Brain microvascular endothelial cell (primary cell): ENCODE measurements at regions not wholly inside any gene's neighbourhood (a gene's known extent, or its start where the extent isn't known, plus 50 kb on each side); places are given as distances from the start of the nearest gene placed in this dataset.
A peak's percentile ranks its signal among the peaks of the same experiment; 100 is the strongest.

Experiments used
- DNase-seq: peaks from one replicate; pipeline ENCODE4 v3.0.0-alpha.2; 2020
- H3K27ac ChIP-seq: fragments of 250-450 bp; sonication (Bioruptor Pico); 2 replicates; pipeline ENCODE4 v1.5.1; 2020; ENCODE audit warnings: mild to moderate bottlenecking, moderate library complexity
- H3K27me3 ChIP-seq: fragments of 250-450 bp; sonication (Bioruptor Pico); replicated peaks from 2 replicates; pipeline ENCODE4 v1.5.1; 2020; ENCODE audit warnings: mild to moderate bottlenecking
- H3K36me3 ChIP-seq: fragments of 250-450 bp; sonication (Bioruptor Pico); replicated peaks from 2 replicates; pipeline ENCODE4 v1.5.1; 2020; ENCODE audit warnings: mild to moderate bottlenecking
- H3K4me3 ChIP-seq: 2 replicates; pipeline ENCODE4 v1.5.1; 2011; ENCODE audit warnings: low read depth, mild to moderate bottlenecking, control low read depth, low read length, moderate library complexity
- in situ Hi-C: cut with HindIII; loops from 2 replicates; pipeline ENCODE4 v1.10.0; 2017; ENCODE audit warnings: low sequenced_read_pairs, low pct_ligation_motif_present
- TF ChIP-seq, protein P1 (sequence below): IDR thresholded peaks from 2 replicates; pipeline ENCODE4 v1.5.1; 2011; ENCODE audit warnings: low read depth, mild to moderate bottlenecking, moderate library complexity, low read length, control low read depth, inconsistent platforms; ENCODE audit errors: missing control alignments

GRCh38 chr10:33557313-33557712 lies 222.8 kb upstream of the NRP1 start:
- no peak overlapping the region for H3K4me3 ChIP-seq
- no peaks in the 10 kb centered on the region for H3K27me3 ChIP-seq
- TF ChIP-seq, protein P1, sequence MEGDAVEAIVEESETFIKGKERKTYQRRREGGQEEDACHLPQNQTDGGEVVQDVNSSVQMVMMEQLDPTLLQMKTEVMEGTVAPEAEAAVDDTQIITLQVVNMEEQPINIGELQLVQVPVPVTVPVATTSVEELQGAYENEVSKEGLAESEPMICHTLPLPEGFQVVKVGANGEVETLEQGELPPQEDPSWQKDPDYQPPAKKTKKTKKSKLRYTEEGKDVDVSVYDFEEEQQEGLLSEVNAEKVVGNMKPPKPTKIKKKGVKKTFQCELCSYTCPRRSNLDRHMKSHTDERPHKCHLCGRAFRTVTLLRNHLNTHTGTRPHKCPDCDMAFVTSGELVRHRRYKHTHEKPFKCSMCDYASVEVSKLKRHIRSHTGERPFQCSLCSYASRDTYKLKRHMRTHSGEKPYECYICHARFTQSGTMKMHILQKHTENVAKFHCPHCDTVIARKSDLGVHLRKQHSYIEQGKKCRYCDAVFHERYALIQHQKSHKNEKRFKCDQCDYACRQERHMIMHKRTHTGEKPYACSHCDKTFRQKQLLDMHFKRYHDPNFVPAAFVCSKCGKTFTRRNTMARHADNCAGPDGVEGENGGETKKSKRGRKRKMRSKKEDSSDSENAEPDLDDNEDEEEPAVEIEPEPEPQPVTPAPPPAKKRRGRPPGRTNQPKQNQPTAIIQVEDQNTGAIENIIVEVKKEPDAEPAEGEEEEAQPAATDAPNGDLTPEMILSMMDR: no peak
- H3K27ac ChIP-seq: no peak overlapping the region
- H3K36me3 ChIP-seq: no peaks in the 10 kb centered on the region
- no peak for DNase-seq
- in situ Hi-C loops: no loop called here

- TF ChIP-seq, protein P1: no peak
- no peak overlapping the region for H3K27ac ChIP-seq
- no peaks in the 10 kb centered on the region for H3K27me3 ChIP-seq
- in situ Hi-C loops: no loop called here
- no peak overlapping the region for H3K4me3 ChIP-seq
- DNase-seq: no peak
- H3K36me3 ChIP-seq: no peaks in the 10 kb centered on the region
These were observed 222.2 kb upstream of the NRP1 start for GRCh38 chr10:33556620-33557019.

GRCh38 chr10:33556103-33556502 lies 221.6 kb upstream of the NRP1 start:
- in situ Hi-C loops: no loop called here
- H3K27me3 ChIP-seq: no peaks in the 10 kb centered on the region
- H3K4me3 ChIP-seq: no peak overlapping the region
- H3K27ac ChIP-seq: no peak overlapping the region
- H3K36me3 ChIP-seq: no peaks in the 10 kb centered on the region
- TF ChIP-seq, protein P1: no peak
- DNase-seq: no peak

GRCh38 chr10:33553748-33554571 lies 219.5 kb upstream of the NRP1 start:
- Histone ChIP-seq H3K27me3 (no peaks in the 10 kb centered on the region), H3K27ac (no peak overlapping the region), H3K4me3 (no peak overlapping the region), H3K36me3 (no peaks in the 10 kb centered on the region)
- TF ChIP-seq, protein P1: no peak
- in situ Hi-C loops: no loop called here
- DNase-seq: no peak

DNA sequence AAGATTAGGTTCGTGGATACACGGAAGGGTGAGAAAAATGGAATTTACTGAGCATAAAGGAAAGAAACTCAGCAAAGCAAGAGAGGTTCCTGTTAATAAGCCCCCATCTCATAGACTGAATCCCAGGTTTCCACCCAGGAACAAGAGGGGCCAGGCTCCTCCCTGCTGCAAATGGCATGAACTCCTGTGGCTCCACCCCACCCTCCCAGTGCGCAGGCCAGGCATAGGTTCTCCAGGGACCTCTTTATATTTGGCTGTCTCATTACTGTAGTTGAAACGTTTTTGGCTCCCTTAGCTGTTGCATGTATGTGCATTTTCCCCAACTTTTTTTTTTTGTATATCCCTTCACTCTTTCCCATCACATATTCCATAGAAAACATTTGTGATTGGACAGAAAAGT lies 217.8 kb upstream of the NRP1 start:
- in situ Hi-C loops: no loop called here
- no peaks in the 10 kb centered on the region for H3K36me3 ChIP-seq
- H3K27ac ChIP-seq: no peak overlapping the region
- DNase-seq: no peak
- TF ChIP-seq, protein P1: no peak
- no peak overlapping the region for H3K4me3 ChIP-seq
- no peaks in the 10 kb centered on the region for H3K27me3 ChIP-seq

- Histone ChIP-seq H3K27ac (no peak overlapping the region), H3K4me3 (no peak overlapping the region), H3K36me3 (no peaks in the 10 kb centered on the region), H3K27me3 (no peaks in the 10 kb centered on the region)
- TF ChIP-seq, protein P1: no peak
- in situ Hi-C loops: no loop called here
- DNase-seq: peak; percentile 38
These were observed 216.3 kb upstream of the NRP1 start for GRCh38 chr10:33550811-33551210.
